ENCODE measurements at regions not wholly inside any gene's neighbourhood (a gene's known extent, or its start where the extent isn't known, plus 50 kb on each side); places are given as distances from the start of the nearest gene placed in this dataset.

GRCh38 chr2:41774011-41774605 lies 273.7 kb upstream of the PKDCC start:
- H3K4me3 ChIP-seq (replicated peaks in 1 of 3; ENCODE audit: low read depth in 2 of 3, low read length in 3 of 3) = no peak overlapping the region
- no peaks in the 10 kb centered on the region for H3K36me3 ChIP-seq (replicated peaks in 1 of 2; ENCODE audit: control insufficient read depth in 1 of 2, insufficient read depth in 2 of 2, low read length in 2 of 2)
- WGBS (ENCODE audit: insufficient coverage) = no CpG with 5 or more reads among the region's 3 CpGs
- Mint-ChIP-seq H3K27ac (no peak overlapping the region), H3K4me1 (no peaks in the 10 kb centered on the region), H3K27me3 (ENCODE audit: low read depth in 3 of 3) (peaks cover 0 to 5% (median 4%) of the 10 kb centered on the region in 3 donors), H3K4me3 (no peak overlapping the region), H3K9me3 (peaks cover 0 to 3% (median 0%) of the 10 kb centered on the region in 7 donors), H3K36me3 (no peaks in the 10 kb centered on the region)
- H3K27ac ChIP-seq (ENCODE audit: low read depth in 1 of 2, low read length in 2 of 2) = no peak overlapping the region
- no peak overlapping the region for H3K4me2 ChIP-seq (replicated peaks; ENCODE audit: extremely low read depth, low read length, poor library complexity, severe bottlenecking)
- no peaks in the 10 kb centered on the region for H3K9me3 ChIP-seq (replicated peaks in 1 of 2; ENCODE audit: control insufficient read depth in 1 of 2, insufficient read depth in 1 of 2, low read length in 2 of 2)
- H3K4me1 ChIP-seq (ENCODE audit: control insufficient read depth in 1 of 2, insufficient read depth in 2 of 2, low read length in 2 of 2) = no peaks in the 10 kb centered on the region
- intact Hi-C loops (cut with micrococcal nuclease) = no loop called here
- no peaks in the 10 kb centered on the region for H3K79me2 ChIP-seq (ENCODE audit: insufficient read depth, low read length)
- H2AFZ ChIP-seq (ENCODE audit: insufficient read depth, low read depth, low read length, poor library complexity, severe bottlenecking) = no peak overlapping the region
- TF ChIP-seq, protein P1, sequence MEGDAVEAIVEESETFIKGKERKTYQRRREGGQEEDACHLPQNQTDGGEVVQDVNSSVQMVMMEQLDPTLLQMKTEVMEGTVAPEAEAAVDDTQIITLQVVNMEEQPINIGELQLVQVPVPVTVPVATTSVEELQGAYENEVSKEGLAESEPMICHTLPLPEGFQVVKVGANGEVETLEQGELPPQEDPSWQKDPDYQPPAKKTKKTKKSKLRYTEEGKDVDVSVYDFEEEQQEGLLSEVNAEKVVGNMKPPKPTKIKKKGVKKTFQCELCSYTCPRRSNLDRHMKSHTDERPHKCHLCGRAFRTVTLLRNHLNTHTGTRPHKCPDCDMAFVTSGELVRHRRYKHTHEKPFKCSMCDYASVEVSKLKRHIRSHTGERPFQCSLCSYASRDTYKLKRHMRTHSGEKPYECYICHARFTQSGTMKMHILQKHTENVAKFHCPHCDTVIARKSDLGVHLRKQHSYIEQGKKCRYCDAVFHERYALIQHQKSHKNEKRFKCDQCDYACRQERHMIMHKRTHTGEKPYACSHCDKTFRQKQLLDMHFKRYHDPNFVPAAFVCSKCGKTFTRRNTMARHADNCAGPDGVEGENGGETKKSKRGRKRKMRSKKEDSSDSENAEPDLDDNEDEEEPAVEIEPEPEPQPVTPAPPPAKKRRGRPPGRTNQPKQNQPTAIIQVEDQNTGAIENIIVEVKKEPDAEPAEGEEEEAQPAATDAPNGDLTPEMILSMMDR (IDR thresholded peaks at IDR 0.05) = no peak
- no peak overlapping the region for H3K9ac ChIP-seq (ENCODE audit: insufficient read depth, low read length, poor library complexity, severe bottlenecking)
- peaks cover 0 to 2% of the 10 kb centered on the region in 2 donors for H3K27me3 ChIP-seq (ENCODE audit: control insufficient read depth in 2 of 2, insufficient read depth in 2 of 2, low read length in 2 of 2)
- H4K20me1 ChIP-seq (ENCODE audit: insufficient read depth, low read length) = no peaks in the 10 kb centered on the region
- DNase-seq = no peak

GRCh38 chr2:41775366-41776025 lies 272.3 kb upstream of the PKDCC start:
- Histone ChIP-seq H3K4me3 (replicated peaks in 1 of 3; ENCODE audit: low read depth in 2 of 3, low read length in 3 of 3) (no peak overlapping the region), H3K4me2 (replicated peaks; ENCODE audit: extremely low read depth, low read length, poor library complexity, severe bottlenecking) (no peak overlapping the region), H4K20me1 (ENCODE audit: insufficient read depth, low read length) (no peaks in the 10 kb centered on the region), H3K9me3 (replicated peaks in 1 of 2; ENCODE audit: control insufficient read depth in 1 of 2, insufficient read depth in 1 of 2, low read length in 2 of 2) (no peaks in the 10 kb centered on the region), H3K4me1 (ENCODE audit: control insufficient read depth in 1 of 2, insufficient read depth in 2 of 2, low read length in 2 of 2) (no peaks in the 10 kb centered on the region), H2AFZ (ENCODE audit: insufficient read depth, low read depth, low read length, poor library complexity, severe bottlenecking) (no peak overlapping the region), H3K27ac (ENCODE audit: low read depth in 1 of 2, low read length in 2 of 2) (no peak overlapping the region), H3K9ac (ENCODE audit: insufficient read depth, low read length, poor library complexity, severe bottlenecking) (no peak overlapping the region), H3K79me2 (ENCODE audit: insufficient read depth, low read length) (no peaks in the 10 kb centered on the region), H3K27me3 (ENCODE audit: control insufficient read depth in 2 of 2, insufficient read depth in 2 of 2, low read length in 2 of 2) (peaks cover 0 to 2% of the 10 kb centered on the region in 2 donors), H3K36me3 (replicated peaks in 1 of 2; ENCODE audit: control insufficient read depth in 1 of 2, insufficient read depth in 2 of 2, low read length in 2 of 2) (no peaks in the 10 kb centered on the region)
- no peak overlapping the region for H3K27ac Mint-ChIP-seq
- H3K27me3 Mint-ChIP-seq (ENCODE audit: low read depth in 3 of 3) = peaks cover 0 to 2% (median 0%) of the 10 kb centered on the region in 3 donors
- H3K4me3 Mint-ChIP-seq = no peak overlapping the region
- TF ChIP-seq, protein P1 (IDR thresholded peaks at IDR 0.05) = no peak
- WGBS (ENCODE audit: insufficient coverage) = 60% methylated on average over 1 of the region's 4 CpGs
- H3K4me1 Mint-ChIP-seq = no peaks in the 10 kb centered on the region
- H3K36me3 Mint-ChIP-seq = no peaks in the 10 kb centered on the region
- DNase-seq = no peak
- intact Hi-C loops (cut with micrococcal nuclease) = no loop called here
- H3K9me3 Mint-ChIP-seq = peaks cover 0 to 3% (median 0%) of the 10 kb centered on the region in 7 donors
